ENCODE measurements at regions not wholly inside any gene's neighbourhood (a gene's known extent, or its start where the extent isn't known, plus 50 kb on each side); places are given as distances from the start of the nearest gene placed in this dataset.

- H3K36me3 ChIP-seq (ENCODE audit: control insufficient read depth, insufficient read depth, low read length): no peaks in the 10 kb centered on the region
- no peaks in the 10 kb centered on the region for H3K79me2 ChIP-seq (ENCODE audit: control insufficient read depth, insufficient read depth, low read length)
- H3K4me1 ChIP-seq (ENCODE audit: control insufficient read depth, extremely low read depth, insufficient read depth, low read length): no peaks in the 10 kb centered on the region
- H3K9me3 ChIP-seq (ENCODE audit: control insufficient read depth, insufficient read depth, low read depth, low read length): no peaks in the 10 kb centered on the region
- H3K4me3 ChIP-seq (replicated peaks in 1 of 4; ENCODE audit: control extremely low read depth in 1 of 4, insufficient read depth in 1 of 4, low read depth in 3 of 4, low read length in 4 of 4): no peak overlapping the region
- no peak for TF ChIP-seq CTCF (conservative IDR thresholded peaks at IDR 0.05 in 1 of 2, IDR thresholded peaks at IDR 0.05 in 1 of 2; ENCODE audit: low read depth in 1 of 2, low read length in 2 of 2)
- no peak for TF ChIP-seq EZH2 (IDR thresholded peaks at IDR 0.05; ENCODE audit: low read length, missing control alignments)
- no peaks in the 10 kb centered on the region for H4K20me1 ChIP-seq (ENCODE audit: control insufficient read depth, extremely low read depth, insufficient read depth, low read length)
- H2AFZ ChIP-seq (ENCODE audit: low read length): no peak overlapping the region
- no peak for DNase-seq (ENCODE audit: low read depth in 2 of 2)
- H3K27ac ChIP-seq (ENCODE audit: insufficient read depth, low read length): no peak overlapping the region
- H3K27me3 ChIP-seq (ENCODE audit: control insufficient read depth, insufficient read depth, low read length): no peaks in the 10 kb centered on the region
- H3K4me2 ChIP-seq (ENCODE audit: extremely low read depth, insufficient read depth, low read length): no peak overlapping the region
- no peak overlapping the region for H3K9ac ChIP-seq (ENCODE audit: insufficient read depth, low read length)
These were observed 578.5 kb downstream of the SH2D4B start for GRCh38 chr10:81116201-81116600.

DNA sequence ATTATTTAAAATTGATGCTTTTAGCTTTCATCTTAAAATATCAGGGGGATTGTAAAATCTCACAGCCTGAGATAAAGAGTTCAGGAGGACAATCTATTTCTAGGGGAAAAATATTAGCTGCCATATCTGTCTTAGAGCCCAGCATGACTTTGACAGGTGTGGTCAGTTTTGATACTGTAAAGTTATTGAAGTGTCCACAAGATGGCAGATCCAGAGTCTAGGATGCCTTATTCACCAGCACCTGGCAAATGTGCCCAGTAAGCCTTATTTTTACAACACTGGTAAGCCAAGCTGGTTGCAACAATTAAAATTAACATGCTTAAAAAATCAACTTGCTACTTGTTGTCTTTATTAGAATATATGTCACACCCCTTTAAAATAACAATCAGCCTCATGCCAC lies 579.3 kb downstream of the SH2D4B start:
- DNase-seq (ENCODE audit: low read depth in 2 of 2): no peak
- H3K9me3 ChIP-seq (ENCODE audit: control insufficient read depth, insufficient read depth, low read depth, low read length): no peaks in the 10 kb centered on the region
- H4K20me1 ChIP-seq (ENCODE audit: control insufficient read depth, extremely low read depth, insufficient read depth, low read length): no peaks in the 10 kb centered on the region
- no peak overlapping the region for H3K4me3 ChIP-seq (replicated peaks in 1 of 4; ENCODE audit: control extremely low read depth in 1 of 4, insufficient read depth in 1 of 4, low read depth in 3 of 4, low read length in 4 of 4)
- H3K27me3 ChIP-seq (ENCODE audit: control insufficient read depth, insufficient read depth, low read length): no peaks in the 10 kb centered on the region
- H3K27ac ChIP-seq (ENCODE audit: insufficient read depth, low read length): no peak overlapping the region
- H3K4me2 ChIP-seq (ENCODE audit: extremely low read depth, insufficient read depth, low read length): no peak overlapping the region
- H3K9ac ChIP-seq (ENCODE audit: insufficient read depth, low read length): no peak overlapping the region
- no peaks in the 10 kb centered on the region for H3K4me1 ChIP-seq (ENCODE audit: control insufficient read depth, extremely low read depth, insufficient read depth, low read length)
- H3K79me2 ChIP-seq (ENCODE audit: control insufficient read depth, insufficient read depth, low read length): no peaks in the 10 kb centered on the region
- H3K36me3 ChIP-seq (ENCODE audit: control insufficient read depth, insufficient read depth, low read length): no peaks in the 10 kb centered on the region
- H2AFZ ChIP-seq (ENCODE audit: low read length): no peak overlapping the region
- TF ChIP-seq EZH2 (IDR thresholded peaks at IDR 0.05; ENCODE audit: low read length, missing control alignments): no peak
- no peak for TF ChIP-seq CTCF (conservative IDR thresholded peaks at IDR 0.05 in 1 of 2, IDR thresholded peaks at IDR 0.05 in 1 of 2; ENCODE audit: low read depth in 1 of 2, low read length in 2 of 2)

- Histone ChIP-seq H3K4me3 (replicated peaks in 1 of 4; ENCODE audit: control extremely low read depth in 1 of 4, insufficient read depth in 1 of 4, low read depth in 3 of 4, low read length in 4 of 4) (no peak overlapping the region), H3K4me1 (ENCODE audit: control insufficient read depth, extremely low read depth, insufficient read depth, low read length) (no peaks in the 10 kb centered on the region), H3K27me3 (ENCODE audit: control insufficient read depth, insufficient read depth, low read length) (no peaks in the 10 kb centered on the region), H3K9ac (ENCODE audit: insufficient read depth, low read length) (no peak overlapping the region), H3K27ac (ENCODE audit: insufficient read depth, low read length) (no peak overlapping the region), H3K36me3 (ENCODE audit: control insufficient read depth, insufficient read depth, low read length) (no peaks in the 10 kb centered on the region), H2AFZ (ENCODE audit: low read length) (no peak overlapping the region), H3K9me3 (ENCODE audit: control insufficient read depth, insufficient read depth, low read depth, low read length) (no peaks in the 10 kb centered on the region), H4K20me1 (ENCODE audit: control insufficient read depth, extremely low read depth, insufficient read depth, low read length) (no peaks in the 10 kb centered on the region), H3K79me2 (ENCODE audit: control insufficient read depth, insufficient read depth, low read length) (no peaks in the 10 kb centered on the region), H3K4me2 (ENCODE audit: extremely low read depth, insufficient read depth, low read length) (no peak overlapping the region)
- DNase-seq (ENCODE audit: low read depth in 2 of 2): no peak
- no peak for TF ChIP-seq EZH2 (IDR thresholded peaks at IDR 0.05; ENCODE audit: low read length, missing control alignments)
- no peak for TF ChIP-seq CTCF (conservative IDR thresholded peaks at IDR 0.05 in 1 of 2, IDR thresholded peaks at IDR 0.05 in 1 of 2; ENCODE audit: low read depth in 1 of 2, low read length in 2 of 2)
These were observed 590.2 kb downstream of the SH2D4B start for GRCh38 chr10:81127931-81128330.

Measured in fibroblast of lung (primary cell).